ENCODE measurements at regions not wholly inside any gene's neighbourhood (a gene's known extent, or its start where the extent isn't known, plus 50 kb on each side); places are given as distances from the start of the nearest gene placed in this dataset.

DNA sequence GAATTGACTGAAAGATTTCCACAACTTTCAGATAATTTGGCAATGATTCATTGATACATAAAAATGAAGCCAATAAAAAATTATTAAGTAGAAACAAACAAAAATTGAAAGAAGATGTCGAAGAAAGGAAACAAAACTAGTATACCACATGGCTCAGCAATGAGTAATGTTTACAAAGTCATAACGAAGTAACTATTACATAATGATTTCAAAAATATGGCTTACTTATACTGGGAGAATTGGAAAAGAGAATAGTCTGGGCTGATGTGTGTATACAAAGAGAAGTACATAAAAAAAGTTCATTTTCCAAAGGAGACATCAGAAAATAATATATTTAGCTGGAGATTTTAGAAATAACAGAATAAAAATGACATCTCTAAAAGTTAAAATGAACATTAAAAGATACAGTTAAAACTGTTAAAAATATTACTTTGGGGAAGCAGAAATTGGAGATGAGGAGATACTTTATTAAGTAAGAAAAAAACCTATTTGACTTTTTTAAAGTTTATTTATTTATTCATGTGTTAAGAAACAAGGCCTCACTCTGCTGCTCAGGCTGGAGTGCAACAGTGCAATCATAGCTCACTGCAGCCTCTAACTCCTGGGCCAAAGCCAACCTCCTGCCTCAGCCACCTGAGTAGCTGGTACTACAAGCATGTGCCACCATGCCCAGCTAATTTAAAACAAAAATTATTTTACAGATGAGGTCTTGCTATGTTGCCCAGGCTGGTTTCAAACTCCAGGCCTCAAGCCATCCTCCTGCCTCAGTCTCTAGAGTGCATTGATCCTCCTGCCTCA, 409.7 kb upstream of the PIK3C3 start:
- no peak for DNase-seq (ENCODE audit: low spot score)

DNA sequence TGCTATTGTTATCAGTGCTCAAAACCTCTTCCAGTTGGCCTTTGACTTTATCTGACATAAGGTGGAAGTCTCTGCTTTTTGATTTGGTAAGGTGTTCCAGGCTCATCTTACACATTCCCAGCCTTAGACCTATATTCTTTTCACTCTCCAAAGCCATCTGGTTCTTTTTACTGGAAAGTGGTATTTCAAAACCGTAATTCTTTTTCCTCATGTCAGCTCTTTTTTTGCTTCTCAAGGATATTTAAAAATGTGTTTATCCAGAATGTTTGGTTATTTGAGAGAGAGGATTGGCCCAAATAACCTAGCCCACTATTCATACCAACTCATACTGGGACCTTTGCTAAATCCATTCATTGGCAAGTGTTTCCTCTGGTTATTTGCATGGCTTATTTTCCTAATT, 411.2 kb upstream of the PIK3C3 start:
- no peak for DNase-seq (ENCODE audit: low spot score)

DNA sequence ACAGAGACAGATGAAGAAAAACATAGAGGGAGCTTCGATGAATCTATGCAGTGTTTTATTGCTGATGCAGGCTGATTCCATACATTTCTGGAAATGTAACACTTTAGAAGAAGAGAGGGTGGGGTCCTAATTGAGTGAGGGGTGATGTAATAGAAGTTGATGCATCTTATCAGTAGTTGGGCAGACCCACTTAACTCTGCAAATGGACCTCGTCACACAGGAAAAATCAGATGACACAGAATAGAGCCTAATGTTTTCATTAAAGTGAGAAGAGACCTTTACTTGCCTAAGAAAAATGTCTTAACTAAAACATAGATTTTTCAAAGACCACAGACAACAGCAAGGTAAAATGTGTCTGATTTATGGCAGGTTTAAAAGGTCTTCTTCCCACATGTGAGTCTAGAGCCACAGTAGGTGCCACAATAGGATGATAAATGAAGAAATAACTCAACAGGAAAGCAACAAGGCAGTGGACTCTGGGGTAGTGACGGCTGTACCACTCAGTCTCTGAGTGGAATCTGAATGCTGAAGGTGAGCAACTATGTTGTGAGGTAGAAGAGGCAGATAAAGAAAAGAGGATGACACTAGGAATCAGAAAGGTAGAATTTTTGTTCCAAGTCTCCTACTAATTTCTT, 414.7 kb upstream of the PIK3C3 start:
- no peak for DNase-seq (ENCODE audit: low spot score)

DNA sequence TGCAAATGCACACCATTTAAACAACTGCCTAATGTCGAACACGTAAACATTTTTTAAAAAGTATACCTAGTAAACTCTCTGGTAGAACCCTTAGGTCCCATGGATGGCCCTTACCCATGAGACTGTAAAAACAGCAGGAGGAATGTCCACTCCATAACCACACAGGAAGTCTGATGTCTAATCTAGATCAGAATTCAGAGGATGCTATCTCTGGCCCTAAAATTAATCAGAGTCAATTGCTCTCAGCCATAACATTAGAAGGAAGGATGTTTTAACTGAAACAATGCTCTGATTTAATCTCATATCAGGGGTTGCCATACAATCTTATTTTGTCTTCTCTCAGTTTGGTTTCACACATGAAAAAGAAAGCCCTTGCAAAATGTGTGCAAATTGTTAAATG, 416.3 kb upstream of the PIK3C3 start:
- no peak for DNase-seq (ENCODE audit: low spot score)

DNA sequence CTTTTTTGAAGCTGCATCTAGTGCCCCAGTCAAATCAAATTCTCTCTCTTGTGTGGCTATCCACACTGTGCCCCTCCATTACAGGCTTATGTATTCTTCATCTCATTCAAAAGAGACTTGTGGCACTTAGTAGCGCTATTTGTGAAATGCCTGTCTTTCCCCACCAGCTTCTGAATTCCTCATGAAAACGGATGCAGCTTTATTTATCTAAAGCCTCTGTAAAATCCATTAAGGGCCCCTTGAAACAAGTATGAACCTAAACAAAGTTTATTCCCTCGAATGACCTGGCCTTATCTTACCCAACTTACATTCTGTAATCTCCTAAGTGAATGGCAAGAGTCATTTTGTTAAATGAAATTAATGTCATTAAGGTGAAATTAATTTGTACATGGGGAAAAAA, 417.4 kb upstream of the PIK3C3 start:
- DNase-seq (ENCODE audit: low spot score) = no peak

DNA sequence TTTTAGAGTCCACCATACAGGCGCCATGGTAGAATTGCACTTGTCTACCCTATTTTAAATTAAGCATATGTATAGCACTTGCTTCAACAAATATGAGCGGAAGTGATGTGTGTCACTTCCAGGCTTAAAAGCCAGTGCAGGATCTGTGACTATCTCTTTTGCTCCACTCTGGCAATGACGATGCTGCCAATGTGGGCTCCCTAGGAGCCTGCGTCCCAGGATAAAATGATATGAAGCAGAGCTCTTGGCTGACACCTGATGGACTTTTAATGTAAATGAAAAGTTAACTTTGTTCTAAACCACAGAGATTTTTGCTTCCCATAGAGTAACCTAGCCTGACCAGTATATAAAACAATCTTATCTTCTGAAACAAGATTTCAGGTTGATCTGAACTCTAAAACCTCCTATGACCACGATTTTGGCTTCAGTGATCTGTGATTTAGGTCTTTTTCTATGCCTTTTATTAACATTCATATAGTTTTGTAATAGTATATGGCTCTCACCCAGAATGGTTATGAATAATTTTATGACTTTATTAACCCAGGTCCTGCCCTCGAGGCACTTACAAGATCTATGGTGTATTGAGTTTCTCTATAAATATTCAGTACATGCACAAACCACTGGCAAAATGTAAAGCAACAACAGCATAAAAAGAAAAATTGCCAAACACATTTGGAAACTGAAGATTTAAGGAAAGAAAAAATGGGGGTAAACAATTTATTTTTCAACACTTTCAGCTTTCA, 422.5 kb upstream of the PIK3C3 start:
- peak; percentile 18 for DNase-seq (ENCODE audit: low spot score)

DNA sequence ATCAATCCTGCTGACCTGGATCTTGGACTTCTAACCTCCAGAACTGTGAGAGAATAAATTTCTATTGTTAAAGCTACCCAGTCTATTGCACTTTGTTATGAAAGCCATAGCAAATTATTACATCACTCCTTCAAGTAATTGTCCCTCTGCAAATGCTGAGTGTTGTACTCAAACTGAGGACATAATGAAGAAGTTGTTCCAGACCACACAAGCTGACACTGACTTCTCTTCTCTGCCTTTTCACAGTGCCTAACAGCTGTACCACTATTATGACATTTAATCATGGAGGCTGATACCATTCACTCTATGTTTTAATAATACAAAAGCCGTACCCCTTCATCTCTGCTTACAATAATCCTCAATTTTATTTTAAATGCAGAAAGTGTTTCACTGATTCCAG, 424.1 kb upstream of the PIK3C3 start:
- no peak for DNase-seq (ENCODE audit: low spot score)

DNA sequence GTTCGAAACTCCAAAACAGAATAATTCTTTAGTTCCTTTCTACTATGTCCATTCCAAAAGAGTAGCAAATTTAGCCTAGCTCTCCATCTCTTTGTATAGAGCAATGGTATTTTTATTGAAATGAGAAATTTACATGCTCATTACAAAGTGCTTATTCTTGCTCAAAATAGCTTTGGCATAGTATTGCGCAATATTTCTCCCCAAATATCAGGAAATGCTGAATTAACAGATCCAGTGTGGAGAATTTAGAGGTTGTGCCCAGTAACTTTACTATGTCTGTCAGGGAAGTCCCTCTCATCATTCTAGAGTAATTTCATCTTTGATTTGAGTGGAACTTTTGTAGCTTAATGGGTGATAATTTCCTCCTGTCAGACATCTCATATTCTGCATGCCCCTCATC, 425.9 kb upstream of the PIK3C3 start:
- DNase-seq (ENCODE audit: low spot score) = no peak

DNA sequence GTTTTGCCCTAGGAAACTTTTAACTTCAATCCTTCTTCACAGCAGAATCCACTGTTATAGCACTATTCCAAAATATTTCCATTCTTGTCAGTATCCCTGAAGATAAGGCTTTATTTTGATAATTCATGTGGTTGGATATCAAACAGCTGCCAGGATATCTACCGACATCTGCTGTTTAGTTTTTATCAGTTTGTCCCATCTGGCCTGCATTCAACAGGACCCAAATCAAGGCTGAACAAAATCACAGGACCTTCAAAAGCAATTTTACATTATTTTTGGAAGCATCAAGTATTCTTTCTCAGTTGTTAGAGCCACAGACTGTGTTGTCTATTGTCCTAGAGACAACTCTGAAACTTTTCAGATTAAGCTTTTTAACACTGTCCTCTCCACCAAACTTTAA, 429.0 kb upstream of the PIK3C3 start:
- no peak for DNase-seq (ENCODE audit: low spot score)

DNA sequence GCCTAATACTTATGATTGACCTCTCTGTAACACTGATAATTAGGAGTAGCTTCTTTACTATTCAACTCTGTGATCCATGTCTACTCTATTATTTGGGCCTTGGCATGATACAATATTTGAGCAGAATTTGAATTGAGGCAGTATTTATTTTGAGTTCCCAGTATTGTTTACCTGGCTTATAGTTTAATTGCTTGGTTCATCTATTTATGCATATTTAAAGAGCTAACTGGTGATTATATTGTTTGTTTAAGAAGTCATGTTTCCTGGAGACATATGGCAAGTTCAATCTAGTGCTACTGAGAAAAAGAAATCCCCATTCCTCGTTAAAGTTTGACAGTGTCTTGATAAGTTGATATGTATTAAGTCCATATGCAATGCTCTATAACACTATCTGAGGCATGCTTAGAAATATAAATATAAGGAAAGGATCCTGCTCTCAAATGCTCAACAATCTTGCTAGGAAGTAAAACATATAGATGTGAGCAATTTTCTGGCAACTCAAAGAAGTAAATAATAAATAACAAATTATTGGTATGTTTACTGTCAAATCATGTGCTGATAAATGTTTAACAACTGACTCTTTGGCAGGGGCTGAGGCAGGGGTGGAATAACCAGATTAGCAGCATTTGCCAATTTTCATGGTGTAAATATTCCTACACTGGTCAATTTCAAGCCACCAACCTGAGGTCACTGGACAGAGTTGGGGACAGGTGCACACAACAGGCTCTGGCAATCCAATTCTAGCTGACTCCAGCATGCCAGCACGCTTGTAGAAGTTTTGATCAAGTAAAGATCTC, 430.2 kb upstream of the PIK3C3 start:
- DNase-seq (ENCODE audit: low spot score) = no peak

DNA sequence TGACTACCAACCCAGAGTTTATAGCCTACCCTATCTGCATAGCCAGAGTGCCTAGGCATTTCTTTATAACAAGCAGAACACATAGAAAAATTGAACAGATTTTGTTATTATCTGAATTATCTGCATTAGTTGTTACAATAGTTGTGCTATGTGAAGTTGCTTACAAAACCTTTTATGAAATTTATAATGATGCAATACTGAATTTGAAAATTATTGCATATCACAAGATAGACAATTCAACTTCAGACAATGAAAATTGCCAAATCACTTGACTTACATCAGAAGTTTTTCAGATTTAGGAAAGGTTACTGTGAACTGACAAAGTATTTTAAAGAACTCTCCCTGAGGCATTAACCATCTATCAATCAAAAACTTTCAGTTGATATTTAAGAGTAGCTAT, 437.9 kb upstream of the PIK3C3 start:
- no peak for DNase-seq (ENCODE audit: low spot score)

DNA sequence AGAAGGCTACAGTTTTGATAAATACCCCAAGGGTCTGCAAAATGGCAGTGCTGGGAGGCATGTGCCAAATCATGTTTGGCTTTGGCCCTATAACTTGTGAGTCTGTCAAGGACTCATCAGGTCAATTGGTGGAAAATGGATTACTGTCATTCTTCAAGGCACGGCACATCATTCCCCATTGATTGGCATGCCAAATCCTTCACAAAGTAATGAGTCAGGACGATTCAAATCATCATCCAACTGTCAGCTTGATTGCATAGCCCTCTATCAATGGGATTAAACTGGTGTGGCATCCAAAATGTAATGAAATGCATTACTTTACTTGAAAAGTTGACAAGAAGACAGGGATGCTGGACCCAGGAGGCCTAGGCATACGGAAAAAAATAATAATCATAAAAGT, 441.6 kb upstream of the PIK3C3 start:
- no peak for DNase-seq (ENCODE audit: low spot score)

DNA sequence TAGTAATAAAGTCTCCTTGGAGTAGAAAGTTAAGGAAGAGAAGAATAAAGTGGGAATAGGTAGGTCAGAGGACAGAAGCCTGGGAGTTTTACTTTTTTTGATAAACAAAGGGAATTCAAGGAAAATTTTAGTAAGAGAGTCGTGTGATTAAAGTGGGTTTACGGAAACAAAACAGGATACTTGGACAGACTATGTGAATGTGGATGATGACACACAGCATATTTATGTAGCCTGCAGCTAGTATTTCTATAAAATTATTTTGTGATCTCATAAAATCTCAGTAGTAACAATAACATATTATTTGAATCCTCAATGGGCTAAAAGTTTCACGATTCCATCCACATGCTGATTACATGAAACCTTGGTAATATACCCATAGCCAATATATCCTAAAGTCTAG, 450.7 kb upstream of the PIK3C3 start:
- DNase-seq (ENCODE audit: low spot score) = no peak

DNA sequence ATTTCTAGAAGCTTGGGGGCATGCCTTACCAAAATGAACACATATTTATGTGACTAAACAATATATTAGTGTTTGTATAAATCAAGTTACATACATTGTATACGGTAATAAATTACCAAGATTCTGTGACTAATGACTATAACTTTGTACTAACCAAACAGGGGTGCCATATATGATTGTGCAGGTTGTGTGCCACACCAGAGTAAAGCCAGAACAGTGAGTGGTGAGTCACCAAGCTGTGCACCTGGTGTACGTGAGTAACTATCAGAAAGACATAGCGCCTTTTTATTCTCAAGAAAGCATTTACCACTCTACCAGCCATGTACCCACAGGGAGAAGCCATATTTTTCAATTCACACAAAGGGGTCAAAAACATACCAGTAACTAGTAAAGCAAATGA, 453.2 kb upstream of the PIK3C3 start:
- DNase-seq (ENCODE audit: low spot score) = no peak

DNA sequence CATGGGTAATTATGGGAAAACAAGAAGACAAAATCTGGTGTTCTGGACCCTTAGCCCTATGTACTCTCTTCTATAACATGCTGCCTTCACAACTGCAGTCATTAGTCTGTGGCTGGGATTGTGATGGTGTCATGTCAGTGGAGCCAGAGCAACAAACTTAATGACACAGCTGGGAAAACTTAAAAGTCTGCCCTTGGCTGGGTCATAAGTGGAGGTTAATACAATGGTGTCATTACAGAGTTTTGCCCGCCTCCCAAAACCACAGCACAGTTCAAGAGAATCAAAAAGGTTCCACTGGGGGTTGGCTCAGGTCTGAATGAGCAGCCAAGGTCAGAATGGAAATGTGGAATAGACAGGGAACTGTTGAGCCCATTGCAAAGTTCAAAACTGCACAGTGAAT, 455.7 kb upstream of the PIK3C3 start:
- no peak for DNase-seq (ENCODE audit: low spot score)

DNA sequence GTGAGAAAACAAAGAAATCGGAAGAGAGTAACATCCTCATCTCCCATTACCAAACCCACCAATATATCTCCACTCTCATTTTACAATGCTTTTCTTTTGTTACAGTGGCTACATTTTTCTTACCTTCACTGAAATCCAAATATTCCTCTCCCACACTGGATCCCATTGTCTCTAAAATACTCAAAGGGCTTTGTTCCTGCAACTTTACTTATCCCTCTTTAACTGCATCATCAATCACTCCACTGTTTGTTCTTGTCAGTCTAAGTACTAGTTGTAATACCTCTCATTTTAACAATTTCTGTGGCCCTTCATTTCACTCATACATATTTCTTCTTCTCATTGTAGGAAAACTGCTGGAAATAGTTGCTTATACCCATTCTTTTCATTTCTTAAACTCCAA, 464.2 kb upstream of the PIK3C3 start:
- DNase-seq (ENCODE audit: low spot score) = no peak

DNA sequence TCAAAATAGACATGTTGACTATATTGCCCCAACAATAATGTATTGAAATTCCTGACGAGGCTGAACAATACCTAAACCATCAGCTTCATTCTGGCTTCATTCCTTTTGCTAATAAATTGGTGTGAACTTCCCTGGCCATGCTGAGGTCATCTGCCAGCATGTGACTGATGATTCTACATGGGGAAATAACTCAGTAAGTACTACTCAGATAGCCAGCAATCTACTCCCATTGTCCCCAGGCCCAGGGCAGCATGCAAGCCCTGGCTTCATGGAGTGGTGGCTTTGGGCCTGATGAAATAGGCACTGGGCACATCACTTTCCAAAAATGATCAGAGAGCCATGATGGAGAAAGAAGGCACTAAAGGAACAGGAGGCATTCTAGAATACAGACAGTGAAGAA, 468.5 kb upstream of the PIK3C3 start:
- no peak for DNase-seq (ENCODE audit: low spot score)

DNA sequence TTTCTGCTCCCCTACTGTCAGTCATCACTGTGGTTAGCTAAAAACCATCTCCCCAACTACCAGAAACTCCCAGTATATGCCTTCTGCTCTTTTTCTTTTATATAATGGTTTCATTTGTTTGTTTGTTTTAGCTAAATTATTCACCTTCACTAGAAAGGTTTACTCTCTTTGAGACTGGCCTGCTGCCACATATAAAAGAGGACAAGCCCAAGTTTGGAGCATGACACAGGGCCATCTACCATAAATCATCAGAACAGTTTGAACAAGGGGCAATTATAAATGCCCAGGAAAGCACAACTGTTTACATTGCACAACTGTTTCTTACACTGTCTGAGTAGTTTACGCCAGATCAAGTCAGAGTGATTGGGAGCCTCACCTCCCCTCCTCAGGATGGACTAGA, 471.0 kb upstream of the PIK3C3 start:
- no peak for DNase-seq (ENCODE audit: low spot score)

DNA sequence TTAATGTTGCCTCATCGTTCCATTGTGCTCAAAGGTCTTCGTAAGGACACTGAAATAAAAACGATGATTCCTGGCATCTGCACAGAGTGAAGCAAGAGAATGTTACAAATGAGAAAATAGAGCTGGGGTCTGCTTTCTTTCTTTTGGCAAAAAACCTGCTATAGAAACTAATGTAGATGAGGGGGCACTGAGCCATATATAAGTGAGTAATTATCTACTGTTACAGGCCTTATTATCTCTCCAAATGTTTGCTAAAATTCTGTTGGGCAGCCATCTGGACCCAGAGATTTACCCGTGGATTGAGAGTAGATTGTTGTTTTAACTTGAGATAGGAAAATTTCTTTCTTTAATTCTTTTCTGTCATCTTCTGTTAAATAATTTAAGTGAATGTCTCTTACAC, 472.5 kb upstream of the PIK3C3 start:
- no peak for DNase-seq (ENCODE audit: low spot score)

DNA sequence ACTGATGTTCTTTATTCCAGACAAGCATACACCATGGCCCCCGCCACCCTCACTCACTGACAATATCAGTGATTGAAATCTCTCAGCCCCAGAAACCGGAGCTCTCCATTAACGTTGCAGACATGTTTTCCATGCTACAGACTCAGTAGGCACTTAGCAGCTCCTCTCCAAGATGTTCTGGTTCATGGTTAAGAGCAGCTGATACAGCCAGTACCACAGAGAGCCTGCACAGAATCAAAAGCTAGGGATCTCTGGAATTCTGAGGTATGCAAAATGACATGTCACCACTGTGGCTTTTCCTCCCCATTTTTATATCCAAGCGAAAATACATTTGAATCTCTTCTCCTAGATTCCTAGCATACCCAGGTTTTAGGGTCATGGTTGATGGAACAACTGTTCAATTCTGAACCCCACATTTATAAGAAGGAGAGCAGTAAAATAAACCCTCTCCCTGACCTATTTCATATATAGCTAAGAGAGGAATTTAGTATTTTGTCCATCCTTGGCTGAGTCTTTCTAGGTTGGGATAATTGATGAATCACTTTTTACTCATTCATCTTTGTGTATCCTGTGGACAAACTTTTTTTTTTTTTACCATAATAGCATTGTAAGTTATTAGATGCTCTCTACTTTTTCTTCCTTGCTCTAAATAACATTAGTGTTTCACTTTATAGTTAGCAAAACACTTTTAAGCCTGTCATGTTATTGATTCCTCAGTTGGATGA, 488.4 kb upstream of the PIK3C3 start:
- DNase-seq (ENCODE audit: low spot score) = no peak

DNA sequence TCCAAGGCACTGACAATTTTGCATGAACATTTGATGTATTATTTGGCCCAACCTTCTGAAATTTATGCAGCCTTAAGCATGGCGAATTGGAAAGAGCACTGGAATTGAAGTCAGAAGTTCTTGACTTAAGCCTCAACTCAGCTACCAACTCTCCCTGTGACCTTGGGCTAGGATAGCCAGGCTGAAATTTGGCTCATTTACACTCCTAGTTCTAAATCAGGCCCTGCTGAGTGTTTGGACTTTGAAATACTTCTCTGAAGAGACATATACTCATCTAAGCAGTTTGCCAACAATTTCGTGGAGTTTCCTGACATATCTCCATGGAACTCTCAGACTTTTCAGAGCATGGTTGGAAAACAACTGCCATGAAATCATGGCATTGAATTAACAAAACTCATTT, 489.6 kb upstream of the PIK3C3 start:
- DNase-seq (ENCODE audit: low spot score) = no peak

Measured in HT-29 (cell line).